ENCODE measurements at regions not wholly inside any gene's neighbourhood (a gene's known extent, or its start where the extent isn't known, plus 50 kb on each side); places are given as distances from the start of the nearest gene placed in this dataset.

DNA sequence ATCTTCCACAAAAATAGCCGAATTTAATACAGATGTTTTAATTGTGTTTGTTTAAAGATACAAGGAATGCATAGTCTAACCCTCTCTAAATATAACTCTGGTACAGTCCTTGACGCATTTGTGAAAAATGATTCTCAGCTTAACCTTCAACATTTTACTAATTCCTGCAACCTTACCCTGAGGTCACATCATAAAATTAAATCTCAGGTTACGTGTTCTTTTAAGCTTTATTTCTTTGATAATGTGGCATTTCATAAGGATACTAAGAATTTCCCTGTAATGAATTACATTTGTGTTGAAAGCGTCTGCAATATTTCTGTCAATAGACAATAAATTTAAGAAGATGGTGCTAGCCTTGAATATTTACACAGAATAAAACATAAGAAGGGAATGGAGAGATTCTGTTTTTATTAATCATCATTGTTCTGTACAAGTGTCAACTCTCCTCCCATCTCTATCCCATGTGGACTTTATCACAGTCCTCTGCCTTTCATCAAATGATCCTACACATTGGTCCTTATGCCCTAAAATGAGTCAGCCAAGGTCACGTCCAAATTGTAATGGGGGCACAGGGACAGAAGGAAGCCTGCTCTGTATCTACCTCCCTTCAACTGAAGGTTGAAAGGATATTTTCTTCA is 769.3 kb upstream of the FLRT2 start:
- TF ChIP-seq GATA1 (IDR thresholded peaks at IDR 0.05; ENCODE audit: low read depth, low read length) (no peak), POLR2A (IDR thresholded peaks at IDR 0.05; ENCODE audit: low read length) (no peak)
- no peak for DNase-seq

DNA sequence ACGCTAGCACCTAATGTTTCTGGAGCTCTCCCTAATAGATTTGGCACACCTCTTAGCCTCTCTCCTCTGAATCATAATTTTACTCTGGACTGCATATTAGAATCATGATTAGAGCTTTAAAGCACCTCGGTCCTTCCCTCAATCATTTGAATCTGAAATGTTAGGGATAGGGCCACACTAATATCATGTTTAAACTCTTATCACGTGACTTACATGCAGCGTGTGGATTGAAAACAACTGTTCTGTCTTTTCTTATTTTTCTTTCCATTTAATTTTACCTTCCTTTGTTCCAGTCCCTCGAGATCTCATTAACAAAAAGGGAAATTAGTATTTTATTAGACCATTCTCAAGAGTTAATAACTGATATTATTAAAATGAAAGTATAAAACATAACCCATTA is 762.5 kb upstream of the FLRT2 start:
- DNase-seq: no peak
- TF ChIP-seq POLR2A (IDR thresholded peaks at IDR 0.05; ENCODE audit: low read length): no peak
- TF ChIP-seq GATA1 (IDR thresholded peaks at IDR 0.05; ENCODE audit: low read depth, low read length): no peak

DNA sequence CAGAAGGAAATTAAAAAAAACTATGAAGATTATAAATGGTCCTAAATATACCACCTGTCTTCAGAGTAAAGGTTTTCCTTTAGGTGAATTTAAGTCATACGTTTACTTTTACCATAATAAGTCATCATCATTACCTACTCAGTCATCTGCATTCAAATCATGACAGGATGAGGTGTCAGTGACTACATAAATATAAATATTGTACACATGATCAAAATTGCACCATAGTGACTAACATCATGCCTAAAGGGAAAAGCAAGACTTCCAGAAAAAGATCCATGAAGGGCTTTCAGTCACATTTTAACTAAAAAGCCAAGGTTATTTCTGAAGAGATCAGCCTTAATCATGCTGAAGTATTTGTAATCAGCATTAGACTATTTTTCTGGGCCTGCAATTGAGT is 759.9 kb upstream of the FLRT2 start:
- TF ChIP-seq POLR2A (IDR thresholded peaks at IDR 0.05; ENCODE audit: low read length) (no peak), GATA1 (IDR thresholded peaks at IDR 0.05; ENCODE audit: low read depth, low read length) (no peak)
- no peak for DNase-seq

DNA sequence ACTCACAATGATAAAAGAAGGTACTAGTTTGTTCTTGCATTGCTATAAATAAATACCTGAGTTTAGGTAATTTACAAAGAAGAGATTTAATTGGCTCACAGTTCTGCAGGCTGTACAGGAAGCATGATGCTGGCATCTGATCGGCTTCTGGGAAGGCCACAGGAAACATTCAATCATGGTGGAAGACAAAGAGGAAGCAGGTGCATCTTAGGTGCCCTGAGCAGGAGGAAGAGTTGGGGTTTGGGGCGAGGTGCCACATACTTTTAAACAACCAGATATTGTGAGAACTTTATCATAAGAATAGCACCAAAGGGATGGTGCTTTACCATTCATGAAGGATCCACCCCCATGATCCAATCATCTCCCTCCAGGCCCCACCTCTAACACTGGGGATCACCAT is 752.6 kb upstream of the FLRT2 start:
- DNase-seq: no peak
- TF ChIP-seq POLR2A (IDR thresholded peaks at IDR 0.05; ENCODE audit: low read length) (no peak), GATA1 (IDR thresholded peaks at IDR 0.05; ENCODE audit: low read depth, low read length) (no peak)

DNA sequence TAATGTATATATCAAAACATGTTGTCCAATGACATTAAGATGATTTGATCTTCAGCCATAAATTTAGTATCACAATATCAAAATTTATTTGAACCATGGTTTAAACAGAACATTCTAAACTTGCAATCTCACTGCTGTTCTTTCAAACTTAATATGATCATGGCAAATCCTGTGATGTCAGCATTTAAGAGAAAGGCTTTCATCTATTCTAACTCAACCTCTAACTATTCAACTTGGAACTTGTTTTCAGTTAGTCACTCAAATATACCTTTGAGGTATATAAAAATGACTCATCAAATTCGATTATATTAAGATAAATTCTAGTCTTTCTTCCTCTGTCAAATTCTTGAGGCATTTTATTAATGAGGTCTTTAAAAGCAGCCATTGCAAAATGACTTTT is 747.0 kb upstream of the FLRT2 start:
- DNase-seq: no peak

DNA sequence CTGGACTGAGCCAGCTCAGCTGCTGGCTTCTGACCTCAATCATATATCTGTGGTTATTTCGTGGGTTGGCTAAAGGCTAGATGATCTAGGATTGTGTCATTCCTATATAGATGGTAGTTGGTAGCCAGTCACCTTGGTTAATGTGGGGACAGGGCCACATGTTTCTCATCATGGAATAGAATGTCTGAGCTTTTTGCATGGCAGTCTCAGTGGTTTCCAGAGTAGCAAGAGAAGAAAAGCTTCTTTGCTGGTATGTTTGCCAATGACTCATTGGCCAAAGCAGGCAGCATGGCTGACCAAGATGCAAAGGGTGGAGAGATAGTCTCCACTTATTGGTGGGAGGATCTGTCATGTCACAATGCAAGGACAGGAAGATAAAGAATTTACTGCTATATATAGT is 746.4 kb upstream of the FLRT2 start:
- no peak for TF ChIP-seq GATA1 (IDR thresholded peaks at IDR 0.05; ENCODE audit: low read depth, low read length)
- no peak for TF ChIP-seq POLR2A (IDR thresholded peaks at IDR 0.05; ENCODE audit: low read length)
- DNase-seq: no peak

More for the DNA sequence above, 747.0 kb upstream of the FLRT2 start:
- TF ChIP-seq GATA1 (IDR thresholded peaks at IDR 0.05; ENCODE audit: low read depth, low read length) (no peak), POLR2A (IDR thresholded peaks at IDR 0.05; ENCODE audit: low read length) (no peak)

DNA sequence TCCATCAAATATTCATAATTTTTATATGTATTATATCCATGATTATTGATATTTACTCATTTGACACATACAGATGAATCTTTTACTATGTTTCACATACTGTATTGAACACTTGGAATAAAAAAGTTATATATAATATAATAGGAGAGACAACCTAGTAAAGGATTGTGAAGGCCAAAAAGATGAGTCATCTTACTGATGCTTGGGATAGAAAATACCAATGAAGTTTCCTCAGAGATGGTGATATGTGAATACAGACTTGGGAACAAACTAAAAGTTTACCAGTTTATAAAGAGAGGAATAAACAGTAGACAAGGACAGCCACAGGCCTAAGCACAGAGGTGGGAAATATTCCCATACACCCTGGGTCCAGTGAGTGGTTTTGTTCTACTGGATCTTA is 743.9 kb upstream of the FLRT2 start:
- TF ChIP-seq GATA1 (IDR thresholded peaks at IDR 0.05; ENCODE audit: low read depth, low read length): no peak
- no peak for TF ChIP-seq POLR2A (IDR thresholded peaks at IDR 0.05; ENCODE audit: low read length)
- no peak for DNase-seq

DNA sequence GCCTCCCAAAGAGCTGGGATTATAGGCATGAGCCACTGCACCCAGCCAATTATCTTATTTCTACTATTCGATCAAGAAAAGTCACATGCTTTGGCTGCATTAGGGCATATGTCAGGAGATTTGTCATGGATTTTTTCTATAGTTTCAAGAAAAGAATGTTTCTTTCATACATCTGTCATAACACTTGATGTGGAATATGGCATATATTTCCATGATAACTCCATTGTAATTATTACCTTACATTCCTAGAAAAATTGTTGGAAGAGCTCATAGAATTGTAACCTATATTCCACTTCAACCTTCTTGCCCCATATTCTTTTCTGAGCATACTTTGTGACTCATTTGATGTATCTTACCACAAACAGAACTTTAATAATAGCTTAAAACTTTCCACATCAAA is 740.9 kb upstream of the FLRT2 start:
- TF ChIP-seq POLR2A (IDR thresholded peaks at IDR 0.05; ENCODE audit: low read length): no peak
- no peak for TF ChIP-seq GATA1 (IDR thresholded peaks at IDR 0.05; ENCODE audit: low read depth, low read length)
- DNase-seq: no peak

DNA sequence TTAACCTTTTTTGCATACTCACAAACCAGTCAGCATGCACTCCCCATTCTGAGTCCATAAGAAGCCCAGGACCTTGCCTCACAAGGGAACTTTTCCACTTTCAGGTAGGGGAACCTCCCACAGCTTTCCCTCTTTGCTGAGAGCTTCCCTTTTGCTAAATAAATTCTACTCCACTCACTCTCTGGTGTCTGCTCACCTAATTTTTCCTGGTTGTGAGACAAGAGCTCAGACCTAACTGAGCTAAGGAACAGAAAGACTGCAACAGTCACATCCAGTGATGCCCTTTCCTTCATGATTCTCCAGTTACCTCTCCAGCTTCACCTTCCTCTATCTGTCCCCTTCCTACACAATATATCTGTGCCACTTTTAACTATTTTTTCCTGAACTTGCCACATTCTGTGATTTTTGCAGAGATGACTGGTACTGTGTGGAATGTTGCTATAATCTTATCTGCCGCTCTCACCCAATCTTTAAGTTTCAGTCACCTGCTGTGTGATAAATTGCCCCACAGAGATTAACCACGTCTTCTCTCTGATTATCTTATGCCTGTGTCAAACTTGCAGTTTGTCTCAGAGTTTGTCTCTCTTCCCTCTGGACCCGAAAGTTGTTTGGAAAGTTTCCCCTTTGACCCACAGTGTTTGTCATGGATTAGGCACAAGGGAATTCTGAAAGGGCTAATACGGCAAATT is 737.1 kb upstream of the FLRT2 start:
- TF ChIP-seq GATA1 (IDR thresholded peaks at IDR 0.05; ENCODE audit: low read depth, low read length) (no peak), POLR2A (IDR thresholded peaks at IDR 0.05; ENCODE audit: low read length) (no peak)
- no peak for DNase-seq

DNA sequence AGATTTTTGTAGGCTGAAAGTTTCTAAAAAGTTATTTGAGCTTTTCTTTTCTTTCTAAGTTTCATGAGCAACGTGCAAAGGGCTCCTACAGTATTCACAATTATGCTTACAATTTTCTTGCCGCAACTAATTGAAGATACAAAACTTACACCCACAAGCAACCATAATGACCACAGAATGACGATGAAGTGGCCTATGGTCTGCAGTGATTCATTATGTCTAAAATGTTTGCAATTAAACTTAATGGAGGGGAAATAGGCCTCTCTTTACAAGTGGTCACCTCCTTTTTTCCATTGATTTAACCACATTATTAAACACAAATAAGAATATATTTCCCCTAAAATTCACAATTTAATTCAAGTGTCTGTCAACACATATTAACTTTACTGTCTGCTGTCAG is 732.6 kb upstream of the FLRT2 start:
- no peak for DNase-seq
- no peak for TF ChIP-seq GATA1 (IDR thresholded peaks at IDR 0.05; ENCODE audit: low read depth, low read length)
- TF ChIP-seq POLR2A (IDR thresholded peaks at IDR 0.05; ENCODE audit: low read length): no peak

DNA sequence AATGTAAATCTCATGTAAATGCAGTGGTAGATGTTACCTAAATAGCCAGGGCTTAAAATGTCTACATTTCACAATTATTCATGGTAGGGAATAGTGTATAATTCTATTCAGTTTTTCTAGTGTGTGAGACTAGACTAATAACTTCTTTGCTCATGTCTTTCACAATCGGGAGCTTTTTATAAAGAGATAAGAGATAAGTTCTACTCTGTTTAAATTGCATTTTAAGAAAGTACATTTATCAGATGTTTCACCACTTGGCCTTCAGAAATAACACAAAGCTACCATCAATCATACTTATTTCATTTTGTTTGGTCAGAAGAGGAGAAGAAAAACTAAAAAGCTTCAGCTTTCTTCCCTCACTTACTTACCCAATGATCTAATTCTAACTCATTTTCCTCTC is 725.5 kb upstream of the FLRT2 start:
- no peak for DNase-seq
- TF ChIP-seq POLR2A (IDR thresholded peaks at IDR 0.05; ENCODE audit: low read length) (no peak), GATA1 (IDR thresholded peaks at IDR 0.05; ENCODE audit: low read depth, low read length) (no peak)

DNA sequence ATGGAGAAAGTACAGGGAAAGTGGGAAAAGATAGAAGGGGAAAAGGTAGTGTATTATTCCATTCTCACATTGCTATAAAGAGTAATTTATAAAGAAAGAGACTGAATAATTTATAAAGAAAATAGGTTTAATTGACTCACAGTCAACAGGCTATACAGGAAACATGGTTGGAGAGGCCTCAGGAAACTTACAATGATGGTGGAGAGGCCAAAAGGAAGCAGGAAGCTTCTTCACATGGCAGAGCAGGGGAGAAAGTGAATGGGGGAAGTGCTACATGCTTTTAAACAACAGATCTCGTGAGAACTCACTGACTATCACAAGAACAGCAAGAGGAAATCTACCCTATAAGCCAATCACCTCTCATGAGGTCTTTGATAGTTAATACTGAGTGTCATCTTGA is 725.0 kb upstream of the FLRT2 start:
- TF ChIP-seq POLR2A (IDR thresholded peaks at IDR 0.05; ENCODE audit: low read length): no peak
- no peak for TF ChIP-seq GATA1 (IDR thresholded peaks at IDR 0.05; ENCODE audit: low read depth, low read length)
- no peak for DNase-seq

DNA sequence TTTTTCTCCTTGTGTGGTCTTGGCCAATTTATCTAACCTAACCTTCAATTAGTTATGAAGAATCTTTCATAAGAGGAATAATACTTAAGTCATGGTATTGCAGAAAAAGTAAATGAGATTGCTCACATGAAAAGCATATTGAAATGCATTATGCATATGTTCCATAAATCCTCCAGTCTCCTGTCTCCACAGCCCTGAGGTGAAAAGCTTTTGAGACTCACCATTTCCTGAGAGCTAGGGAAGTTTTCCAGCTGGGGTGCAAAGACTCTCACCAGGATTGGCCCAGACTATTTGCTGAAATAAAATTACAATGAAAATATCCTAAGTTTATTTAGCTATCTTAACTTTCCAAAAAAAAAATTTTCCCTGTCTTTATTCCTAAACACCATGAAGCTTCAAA is 723.8 kb upstream of the FLRT2 start:
- no peak for DNase-seq
- TF ChIP-seq POLR2A (IDR thresholded peaks at IDR 0.05; ENCODE audit: low read length): no peak
- TF ChIP-seq GATA1 (IDR thresholded peaks at IDR 0.05; ENCODE audit: low read depth, low read length): no peak

DNA sequence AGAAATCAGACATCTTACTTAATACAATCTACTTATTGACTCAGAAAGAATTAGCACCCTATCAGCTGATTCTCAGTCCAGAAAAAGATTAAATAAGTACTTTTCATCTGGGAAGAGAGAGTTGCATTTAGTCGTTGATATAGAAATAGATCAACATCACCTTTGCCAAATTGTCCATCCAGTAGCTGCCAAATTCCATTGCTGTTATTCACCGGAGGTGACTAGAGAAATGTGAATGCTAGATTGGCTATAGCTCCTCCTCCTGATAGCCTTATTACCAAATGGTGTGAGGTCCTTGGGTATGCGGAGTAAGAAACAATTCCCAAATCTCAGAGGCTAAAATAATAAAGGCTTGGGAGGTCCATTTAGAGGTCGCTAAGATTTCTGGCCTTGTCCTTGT is 723.3 kb upstream of the FLRT2 start:
- no peak for DNase-seq
- no peak for TF ChIP-seq POLR2A (IDR thresholded peaks at IDR 0.05; ENCODE audit: low read length)
- no peak for TF ChIP-seq GATA1 (IDR thresholded peaks at IDR 0.05; ENCODE audit: low read depth, low read length)

DNA sequence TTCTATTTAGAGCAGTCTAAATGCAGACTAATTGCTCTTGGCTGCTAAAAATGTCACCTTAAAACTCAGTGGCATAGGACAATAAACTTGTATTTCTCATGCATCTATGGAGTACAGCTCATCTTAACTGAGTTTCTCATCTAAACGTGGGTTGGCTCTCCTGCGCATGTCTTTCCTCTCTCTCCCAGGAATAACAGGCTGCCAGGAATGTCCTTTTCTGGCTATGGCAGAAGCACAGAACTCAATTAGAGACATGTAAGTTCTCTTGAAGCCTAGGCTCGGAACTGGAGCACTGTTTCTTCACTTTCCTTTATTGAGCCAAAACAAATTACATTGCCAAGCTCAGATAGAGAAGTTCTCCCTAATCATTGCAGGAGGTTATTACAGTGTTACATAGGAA is 722.3 kb upstream of the FLRT2 start:
- TF ChIP-seq GATA1 (IDR thresholded peaks at IDR 0.05; ENCODE audit: low read depth, low read length) (no peak), POLR2A (IDR thresholded peaks at IDR 0.05; ENCODE audit: low read length) (no peak)
- DNase-seq: no peak

Measured in erythroblast (primary cell).